ENCODE measurements at regions not wholly inside any gene's neighbourhood (a gene's known extent, or its start where the extent isn't known, plus 50 kb on each side); places are given as distances from the start of the nearest gene placed in this dataset.

DNA sequence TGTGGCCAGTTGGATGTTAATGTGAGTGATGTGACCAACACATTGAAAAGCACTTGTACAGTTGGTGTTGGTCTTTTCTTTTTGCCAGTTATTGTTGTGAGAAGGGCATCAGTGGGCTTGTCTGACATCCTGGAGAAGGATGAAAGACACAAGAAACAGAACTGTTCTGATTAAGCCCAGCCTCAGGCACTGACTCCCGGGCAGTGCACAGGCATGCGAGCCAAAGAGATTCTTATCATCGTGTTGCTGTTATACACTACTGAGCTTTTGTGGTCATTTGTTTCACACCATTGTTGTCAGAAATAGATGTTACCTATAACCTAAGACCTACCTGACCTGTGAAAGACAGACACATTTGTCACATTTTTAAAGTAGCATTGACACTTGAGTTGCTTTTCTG is 236.8 kb upstream of the CA10 start:
- TF ChIP-seq POLR2A (IDR thresholded peaks at IDR 0.05): no peak
- no peak for TF ChIP-seq CTCF (IDR thresholded peaks at IDR 0.05)
